ENCODE measurements at regions not wholly inside any gene's neighbourhood (a gene's known extent, or its start where the extent isn't known, plus 50 kb on each side); places are given as distances from the start of the nearest gene placed in this dataset.

DNA sequence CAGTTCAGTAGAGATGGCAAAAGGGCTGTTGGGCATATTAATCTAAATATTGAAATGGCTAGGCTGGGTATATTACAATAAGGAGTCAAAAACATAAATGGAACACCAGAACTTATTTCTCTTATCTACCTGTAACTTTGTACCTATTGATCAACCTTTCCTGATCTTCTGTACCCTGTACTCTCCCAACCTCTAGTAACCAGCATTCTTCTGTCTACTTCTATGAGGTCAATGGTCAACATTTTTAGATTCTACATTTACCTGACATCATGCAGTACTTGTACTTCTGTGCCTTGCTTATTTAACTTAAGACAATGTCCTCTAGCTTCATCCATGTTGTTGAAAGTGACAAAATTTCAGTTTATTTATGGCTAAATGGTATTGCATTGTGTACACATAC is 467.3 kb downstream of the TAF11L14 start:
- Mint-ChIP-seq H3K4me1 (no peaks in the 10 kb centered on the region), H3K36me3 (ENCODE audit: low read depth) (no peaks in the 10 kb centered on the region), H3K27ac (no peak overlapping the region), H3K9me3 (no peaks in the 10 kb centered on the region), H3K4me3 (no peak overlapping the region), H3K27me3 (no peaks in the 10 kb centered on the region)
- no peak for ATAC-seq (replicated peaks)

DNA sequence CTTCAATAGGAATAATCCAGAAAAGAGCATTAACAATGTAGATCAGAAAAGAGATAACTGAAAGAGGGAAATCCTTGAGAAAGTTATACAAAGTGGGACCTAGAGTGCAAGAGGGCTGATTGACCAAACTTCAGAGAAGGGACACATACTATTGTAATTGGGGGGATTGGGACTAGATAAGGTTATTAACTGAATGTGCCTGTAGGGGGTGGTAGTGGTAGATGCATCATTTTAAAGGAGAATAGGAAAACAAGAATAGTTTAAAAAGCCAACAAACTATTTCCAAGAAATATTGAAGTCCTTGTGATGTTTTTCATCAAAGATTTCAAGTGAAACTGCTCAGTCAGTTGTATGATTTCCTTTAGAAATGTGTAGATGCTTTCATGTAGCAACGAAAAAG is 468.5 kb downstream of the TAF11L14 start:
- Mint-ChIP-seq H3K36me3 (ENCODE audit: low read depth) (no peaks in the 10 kb centered on the region), H3K9me3 (peaks cover 5% of the 10 kb centered on the region), H3K27me3 (no peaks in the 10 kb centered on the region), H3K4me1 (no peaks in the 10 kb centered on the region), H3K27ac (no peak overlapping the region), H3K4me3 (no peak overlapping the region)
- ATAC-seq (replicated peaks) = no peak

DNA sequence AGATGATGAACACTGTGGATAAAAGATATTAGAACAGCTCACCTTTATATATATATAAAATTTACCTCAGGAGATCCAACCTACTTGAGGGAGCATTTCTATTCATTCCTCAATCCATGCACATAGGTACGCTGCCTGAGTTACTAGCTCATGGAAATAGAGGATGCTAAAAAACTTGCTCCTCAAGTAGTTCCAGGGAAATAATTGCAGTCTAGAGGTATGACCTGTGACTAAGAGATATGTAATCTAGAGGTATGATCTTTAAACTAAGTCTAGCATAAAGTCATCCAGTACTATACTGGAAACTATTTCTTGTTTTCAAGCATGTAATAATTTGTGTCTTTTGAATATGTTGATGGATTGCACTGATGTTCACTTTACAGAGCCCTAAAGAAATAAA is 471.2 kb downstream of the TAF11L14 start:
- no peak overlapping the region for H3K27ac Mint-ChIP-seq
- H3K4me3 Mint-ChIP-seq = no peak overlapping the region

DNA sequence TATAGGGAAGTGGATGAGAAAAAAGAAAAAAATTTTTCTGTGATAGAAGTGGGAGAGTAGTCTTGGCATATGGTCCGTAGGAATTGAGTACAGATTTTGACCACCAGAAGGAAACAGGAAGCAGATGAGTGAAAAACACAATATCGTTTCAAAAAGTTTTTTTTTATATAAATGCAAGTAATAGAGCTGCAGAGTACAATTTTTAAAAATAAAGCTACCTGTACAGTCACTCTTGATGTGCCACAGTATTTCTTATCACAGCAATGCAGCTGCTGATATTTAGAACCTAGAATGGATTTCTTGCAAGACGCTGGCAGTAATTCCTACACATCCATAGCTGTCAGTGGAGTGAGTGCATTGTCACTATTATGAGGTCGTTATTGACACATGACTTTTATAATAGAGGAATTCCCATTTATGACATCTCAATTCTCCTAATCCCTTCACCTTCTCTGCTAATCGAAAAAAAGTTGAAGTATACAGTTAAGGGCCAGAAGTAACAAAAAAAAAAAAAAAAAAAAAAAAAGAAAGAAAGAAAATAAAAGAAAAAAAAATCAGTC is 477.7 kb downstream of the TAF11L14 start:
- H3K27ac Mint-ChIP-seq = no peak overlapping the region
- no peaks in the 10 kb centered on the region for H3K36me3 Mint-ChIP-seq (ENCODE audit: low read depth)
- no peaks in the 10 kb centered on the region for H3K27me3 Mint-ChIP-seq
- no peak for ATAC-seq (replicated peaks)
- H3K4me1 Mint-ChIP-seq = no peaks in the 10 kb centered on the region
- H3K4me3 Mint-ChIP-seq = no peak overlapping the region
- H3K9me3 Mint-ChIP-seq = peaks cover 12% of the 10 kb centered on the region

More for the DNA sequence above, 471.2 kb downstream of the TAF11L14 start:
- no peak for ATAC-seq (replicated peaks)
- Mint-ChIP-seq H3K36me3 (ENCODE audit: low read depth) (no peaks in the 10 kb centered on the region), H3K4me1 (no peaks in the 10 kb centered on the region), H3K9me3 (peaks cover 13% of the 10 kb centered on the region), H3K27me3 (no peaks in the 10 kb centered on the region)

DNA sequence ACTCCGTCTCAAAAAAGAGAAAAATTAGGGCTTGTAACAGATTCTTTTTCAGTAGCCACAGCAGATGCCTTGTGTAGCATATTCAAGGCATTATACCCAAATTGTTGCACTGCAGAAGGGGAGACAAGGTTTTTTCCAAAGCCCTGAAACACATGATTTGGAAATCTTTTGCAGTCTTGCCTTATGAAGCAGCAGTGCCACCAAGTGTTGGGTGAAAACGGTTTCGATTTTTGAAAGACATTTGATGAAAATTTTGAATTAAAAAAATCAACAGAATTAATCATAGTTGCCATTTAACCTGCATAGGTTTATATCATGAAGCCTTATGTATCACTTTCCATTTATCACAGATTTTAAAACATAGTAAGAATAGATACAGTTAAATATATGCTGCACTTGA is 479.5 kb downstream of the TAF11L14 start:
- Mint-ChIP-seq H3K4me3 (no peak overlapping the region), H3K4me1 (no peaks in the 10 kb centered on the region), H3K27ac (no peak overlapping the region), H3K9me3 (peaks cover 8% of the 10 kb centered on the region), H3K36me3 (ENCODE audit: low read depth) (no peaks in the 10 kb centered on the region), H3K27me3 (no peaks in the 10 kb centered on the region)
- ATAC-seq (replicated peaks) = no peak

DNA sequence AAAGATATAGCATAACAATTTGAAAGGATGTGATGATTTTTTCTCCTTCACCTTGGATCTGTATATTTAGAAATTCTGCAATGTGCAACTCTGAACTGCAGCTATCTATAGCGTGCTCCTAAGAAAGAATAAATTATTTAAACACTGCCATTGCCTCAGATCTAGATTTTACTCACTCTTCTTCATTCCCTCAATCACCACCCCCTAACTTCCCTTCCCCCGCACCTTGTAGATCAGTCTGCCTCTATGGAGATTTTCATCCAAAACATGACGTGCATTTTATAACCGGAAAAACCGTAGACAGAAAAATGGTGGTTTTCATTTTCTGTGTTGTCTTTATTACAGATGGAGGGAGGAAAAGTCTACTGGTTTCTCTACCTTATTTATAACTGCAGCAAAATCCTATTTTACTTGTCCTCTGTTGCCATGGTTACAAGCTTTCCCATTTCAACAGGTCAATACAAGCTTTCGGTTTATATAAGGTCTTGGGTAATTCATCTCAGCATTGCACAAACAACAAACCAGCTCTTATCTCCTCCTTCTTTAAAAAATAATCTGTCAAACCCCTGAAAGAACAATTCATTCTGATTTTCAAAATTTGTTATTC is 480.0 kb downstream of the TAF11L14 start:
- Mint-ChIP-seq H3K4me3 (no peak overlapping the region), H3K9me3 (peaks cover 8% of the 10 kb centered on the region), H3K27ac (no peak overlapping the region), H3K4me1 (no peaks in the 10 kb centered on the region), H3K36me3 (ENCODE audit: low read depth) (no peaks in the 10 kb centered on the region), H3K27me3 (no peaks in the 10 kb centered on the region)
- no peak for ATAC-seq (replicated peaks)

DNA sequence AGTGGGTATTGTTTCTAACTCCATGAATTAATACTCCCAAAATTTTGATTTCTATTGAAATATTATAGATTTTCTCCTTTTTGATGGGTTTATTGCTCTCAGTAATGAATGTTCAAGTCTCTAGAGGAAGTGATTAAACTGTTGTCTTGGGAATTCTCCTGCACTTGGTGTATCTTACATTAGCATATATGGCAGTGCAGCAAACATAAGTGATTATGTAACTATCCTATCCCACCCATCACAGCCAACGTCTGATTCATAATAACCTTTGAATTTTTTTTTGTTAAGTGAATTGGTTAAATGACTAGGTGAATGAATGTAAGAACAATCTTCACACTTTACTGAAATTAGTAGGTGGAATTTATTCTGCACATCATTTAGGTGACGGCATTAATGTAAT is 483.7 kb downstream of the TAF11L14 start:
- Mint-ChIP-seq H3K4me1 (no peaks in the 10 kb centered on the region), H3K9me3 (peaks cover 20% of the 10 kb centered on the region), H3K27ac (no peak overlapping the region), H3K36me3 (ENCODE audit: low read depth) (no peaks in the 10 kb centered on the region), H3K4me3 (no peak overlapping the region), H3K27me3 (no peaks in the 10 kb centered on the region)
- ATAC-seq (replicated peaks) = no peak

DNA sequence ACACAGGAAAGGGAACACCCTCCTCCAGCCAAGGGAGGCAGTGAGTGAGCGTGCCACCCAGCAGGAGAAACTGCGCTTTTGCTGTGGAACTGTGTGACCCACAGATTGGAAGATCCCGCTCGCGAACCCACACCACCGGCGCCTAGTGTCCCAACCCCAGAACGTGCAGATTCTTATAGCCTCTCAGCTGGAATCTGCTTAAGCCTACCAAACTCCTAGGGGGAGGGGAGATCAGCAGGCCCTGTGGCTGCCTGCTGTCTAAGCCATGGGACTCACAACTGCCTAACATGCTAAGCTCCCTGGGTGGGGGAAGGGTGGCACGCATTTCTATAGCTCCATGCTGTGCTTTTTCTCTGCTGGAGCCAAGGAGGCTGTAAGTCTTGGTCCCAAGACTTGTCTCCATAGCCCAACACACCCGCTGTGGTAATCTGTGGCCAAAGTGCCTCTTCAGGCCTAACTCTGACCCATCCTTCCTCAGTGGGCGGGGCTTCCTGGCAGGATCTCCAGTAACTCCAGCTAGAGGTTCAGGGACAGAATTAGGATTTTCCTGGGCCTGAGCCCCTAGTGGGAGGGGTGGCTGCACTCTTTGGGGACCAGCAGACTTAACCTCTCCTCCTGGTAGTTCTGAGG is 485.0 kb downstream of the TAF11L14 start:
- peaks cover 25% of the 10 kb centered on the region for H3K9me3 Mint-ChIP-seq
- H3K27me3 Mint-ChIP-seq = no peaks in the 10 kb centered on the region
- H3K4me3 Mint-ChIP-seq = no peak overlapping the region
- ATAC-seq (replicated peaks) = no peak
- no peak overlapping the region for H3K27ac Mint-ChIP-seq
- H3K4me1 Mint-ChIP-seq = no peaks in the 10 kb centered on the region
- no peaks in the 10 kb centered on the region for H3K36me3 Mint-ChIP-seq (ENCODE audit: low read depth)

DNA sequence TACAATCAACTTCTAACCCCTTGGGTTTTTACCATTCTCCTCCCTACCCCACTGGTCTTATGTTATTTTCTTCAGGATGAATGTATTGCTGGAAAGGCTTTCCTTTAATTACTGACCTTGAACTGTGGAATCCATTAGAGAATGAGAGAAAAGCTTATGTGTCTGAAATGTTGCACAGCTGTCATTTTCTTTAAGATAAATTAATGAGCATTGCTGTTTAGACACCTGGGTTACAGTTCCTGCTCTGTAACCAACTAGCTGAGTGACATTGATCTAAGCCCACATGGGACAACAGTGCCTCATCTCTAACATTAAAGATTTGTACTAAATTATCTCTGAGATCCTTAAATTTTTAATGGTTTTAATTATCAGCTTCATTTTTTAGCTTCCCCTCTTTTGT is 507.0 kb downstream of the TAF11L14 start:
- H3K4me1 Mint-ChIP-seq = no peaks in the 10 kb centered on the region
- no peaks in the 10 kb centered on the region for H3K36me3 Mint-ChIP-seq (ENCODE audit: low read depth)
- no peak overlapping the region for H3K4me3 Mint-ChIP-seq
- no peak for ATAC-seq (replicated peaks)
- no peaks in the 10 kb centered on the region for H3K27me3 Mint-ChIP-seq
- H3K27ac Mint-ChIP-seq = no peak overlapping the region
- H3K9me3 Mint-ChIP-seq = peaks cover 20% of the 10 kb centered on the region

DNA sequence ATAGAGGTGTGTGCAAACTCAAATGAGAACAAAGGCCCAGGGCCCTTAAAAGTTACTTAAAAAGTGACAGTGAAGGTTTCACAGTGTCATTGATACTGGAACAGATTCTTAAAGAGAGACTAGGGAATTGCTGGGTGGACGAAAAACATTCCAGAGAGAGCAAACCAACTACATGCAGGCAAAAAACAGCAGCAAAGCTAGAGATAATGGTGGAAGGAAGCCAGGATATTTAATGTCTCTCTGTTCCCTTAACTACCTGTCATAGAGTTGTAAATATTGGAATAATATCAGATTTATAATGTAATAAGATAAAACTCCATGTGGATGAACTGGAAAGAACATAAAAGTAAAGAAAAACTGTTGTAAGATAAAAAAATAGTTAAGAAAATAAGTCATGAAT is 508.6 kb downstream of the TAF11L14 start:
- H3K36me3 Mint-ChIP-seq (ENCODE audit: low read depth) = no peaks in the 10 kb centered on the region
- H3K27me3 Mint-ChIP-seq = no peaks in the 10 kb centered on the region
- peaks cover 16% of the 10 kb centered on the region for H3K9me3 Mint-ChIP-seq
- H3K4me3 Mint-ChIP-seq = no peak overlapping the region
- ATAC-seq (replicated peaks) = no peak
- no peaks in the 10 kb centered on the region for H3K4me1 Mint-ChIP-seq
- no peak overlapping the region for H3K27ac Mint-ChIP-seq

DNA sequence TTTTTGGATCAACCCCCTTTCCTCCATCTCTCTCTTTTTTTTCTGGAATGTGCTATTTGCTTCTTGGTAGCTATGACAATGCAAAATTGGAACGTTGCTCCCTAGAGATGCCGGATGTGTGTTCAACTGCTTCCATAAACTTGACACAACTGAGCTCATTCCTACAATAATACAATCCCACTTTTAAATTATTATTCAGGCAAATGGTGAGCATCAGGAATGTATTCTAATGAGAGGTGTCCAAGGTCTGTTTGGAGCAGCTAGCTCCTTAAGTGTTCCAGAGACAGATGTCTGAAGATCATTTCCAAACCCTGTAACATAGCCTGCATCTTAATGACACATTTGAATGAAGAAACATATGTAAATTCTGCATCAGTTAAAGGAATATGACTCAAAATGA is 518.4 kb downstream of the TAF11L14 start:
- no peaks in the 10 kb centered on the region for H3K36me3 Mint-ChIP-seq (ENCODE audit: low read depth)

DNA sequence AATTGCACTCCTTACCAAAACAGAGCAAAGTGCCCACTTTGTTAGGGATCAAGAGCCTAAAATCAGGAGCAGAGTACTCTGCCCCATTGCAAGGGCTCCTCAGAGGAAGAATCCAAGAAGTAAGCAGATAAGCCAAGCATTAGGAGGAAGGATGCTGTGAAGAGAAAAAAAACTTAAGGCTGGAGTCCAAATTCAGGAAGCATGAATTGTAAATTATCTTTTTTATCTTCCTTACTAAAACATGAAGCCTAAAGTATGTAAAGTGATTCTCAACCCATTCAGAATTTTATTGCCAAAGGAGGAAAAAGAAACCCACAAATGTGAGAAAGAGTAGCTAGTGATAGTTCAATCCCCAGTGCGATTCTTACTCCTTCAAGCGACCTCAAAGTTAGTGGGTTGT is 523.9 kb downstream of the TAF11L14 start:
- no peak overlapping the region for H3K27ac Mint-ChIP-seq
- H3K4me3 Mint-ChIP-seq = no peak overlapping the region
- peaks cover 13% of the 10 kb centered on the region for H3K9me3 Mint-ChIP-seq
- ATAC-seq (replicated peaks) = no peak
- H3K36me3 Mint-ChIP-seq (ENCODE audit: low read depth) = no peaks in the 10 kb centered on the region
- no peaks in the 10 kb centered on the region for H3K4me1 Mint-ChIP-seq
- no peaks in the 10 kb centered on the region for H3K27me3 Mint-ChIP-seq

More for the DNA sequence above, 518.4 kb downstream of the TAF11L14 start:
- Mint-ChIP-seq H3K27me3 (no peaks in the 10 kb centered on the region), H3K27ac (no peak overlapping the region), H3K9me3 (peaks cover 7% of the 10 kb centered on the region), H3K4me1 (no peaks in the 10 kb centered on the region), H3K4me3 (no peak overlapping the region)
- ATAC-seq (replicated peaks) = no peak

DNA sequence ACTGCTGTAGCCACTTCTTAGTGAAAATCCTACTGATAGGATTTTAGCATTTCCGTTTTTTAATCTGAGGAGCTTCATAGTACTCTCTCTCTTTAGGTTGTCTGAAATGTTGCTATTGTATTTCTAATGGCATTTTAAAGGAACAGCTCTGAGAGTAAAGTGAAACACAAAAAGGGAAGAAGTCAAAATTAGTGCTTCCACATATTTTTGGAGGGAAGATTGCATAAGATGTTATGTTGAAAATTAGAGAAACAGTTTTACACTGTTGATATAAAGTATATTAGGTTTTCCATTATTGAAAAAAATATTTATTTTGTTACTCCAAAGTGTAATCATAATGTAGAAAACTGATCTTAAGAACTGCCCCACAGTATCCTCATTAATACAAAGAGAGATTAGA is 525.1 kb downstream of the TAF11L14 start:
- no peaks in the 10 kb centered on the region for H3K36me3 Mint-ChIP-seq (ENCODE audit: low read depth)

DNA sequence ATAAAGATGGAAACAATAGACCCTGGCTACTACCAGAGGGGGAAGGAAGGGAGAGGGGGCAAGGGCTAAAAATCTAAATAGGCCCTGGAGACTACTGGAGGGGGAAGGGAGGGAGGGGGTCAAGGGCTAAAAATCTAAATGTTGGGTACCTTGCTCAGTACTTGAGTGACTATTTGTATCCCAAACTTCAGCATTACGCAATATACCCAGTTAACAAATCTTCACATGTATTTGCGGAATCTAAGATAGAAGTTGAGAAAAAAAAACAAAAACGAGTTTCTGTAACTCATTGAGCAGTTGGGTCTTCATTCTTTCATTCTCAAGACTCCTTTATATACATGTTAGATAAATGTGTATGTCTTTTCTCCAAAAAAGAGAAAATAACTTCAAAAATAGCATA is 537.4 kb downstream of the TAF11L14 start:
- no peak for ATAC-seq (replicated peaks)
- H3K27ac Mint-ChIP-seq = no peak overlapping the region
- H3K36me3 Mint-ChIP-seq (ENCODE audit: low read depth) = no peaks in the 10 kb centered on the region
- no peaks in the 10 kb centered on the region for H3K27me3 Mint-ChIP-seq
- H3K4me1 Mint-ChIP-seq = no peaks in the 10 kb centered on the region
- no peak overlapping the region for H3K4me3 Mint-ChIP-seq
- H3K9me3 Mint-ChIP-seq = peaks cover 26% of the 10 kb centered on the region

More for the DNA sequence above, 525.1 kb downstream of the TAF11L14 start:
- Mint-ChIP-seq H3K27me3 (no peaks in the 10 kb centered on the region), H3K9me3 (peaks cover 13% of the 10 kb centered on the region), H3K4me3 (no peak overlapping the region), H3K4me1 (no peaks in the 10 kb centered on the region), H3K27ac (no peak overlapping the region)
- ATAC-seq (replicated peaks) = no peak

DNA sequence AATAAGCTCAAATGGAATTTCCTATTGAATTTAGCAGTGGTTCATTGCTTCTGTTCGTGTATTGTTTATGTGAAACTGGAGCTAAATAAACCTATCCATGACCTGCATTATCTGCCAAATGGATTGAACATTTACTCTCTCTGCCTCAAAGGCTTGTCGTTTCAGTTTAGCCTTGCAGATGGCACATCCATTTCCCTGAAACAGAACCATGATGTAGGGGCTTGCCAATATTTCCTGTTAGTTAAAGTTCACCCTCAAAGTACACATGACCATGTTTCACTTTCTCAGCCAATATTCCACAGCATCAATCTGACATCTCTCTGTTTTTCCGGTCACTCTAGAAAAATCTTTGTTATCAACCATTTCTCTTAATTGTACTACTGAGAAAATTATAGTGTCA is 545.3 kb downstream of the TAF11L14 start:
- H3K36me3 Mint-ChIP-seq (ENCODE audit: low read depth) = no peaks in the 10 kb centered on the region
- H3K9me3 Mint-ChIP-seq = peaks cover 8% of the 10 kb centered on the region
- no peaks in the 10 kb centered on the region for H3K27me3 Mint-ChIP-seq
- no peak overlapping the region for H3K4me3 Mint-ChIP-seq
- no peak for ATAC-seq (replicated peaks)
- no peaks in the 10 kb centered on the region for H3K4me1 Mint-ChIP-seq
- H3K27ac Mint-ChIP-seq = no peak overlapping the region

All from activated T-helper 17 cell treated with anti-CD3 and anti-CD28 coated beads, Interleukin-2, amount 50 U/mL, for 72 hours (primary cell).